Cardiac septum (tissue), 1 donor: ENCODE measurements at regions not wholly inside any gene's neighbourhood (a gene's known extent, or its start where the extent isn't known, plus 50 kb on each side); places are given as distances from the start of the nearest gene placed in this dataset.

Experiments used
- DNase-seq: peaks from one replicate; pipeline ENCODE4 v3.0.0-alpha.2; 2020; ENCODE audit warnings: low spot score
- intact Hi-C: fragments of 100-400 bp; cut with DNase I; formaldehyde crosslinking; loops from one replicate; pipeline ENCODE4 v1.14.0; 2022
- donor health status: DM: no; HTN: no; CAD: no.

DNA sequence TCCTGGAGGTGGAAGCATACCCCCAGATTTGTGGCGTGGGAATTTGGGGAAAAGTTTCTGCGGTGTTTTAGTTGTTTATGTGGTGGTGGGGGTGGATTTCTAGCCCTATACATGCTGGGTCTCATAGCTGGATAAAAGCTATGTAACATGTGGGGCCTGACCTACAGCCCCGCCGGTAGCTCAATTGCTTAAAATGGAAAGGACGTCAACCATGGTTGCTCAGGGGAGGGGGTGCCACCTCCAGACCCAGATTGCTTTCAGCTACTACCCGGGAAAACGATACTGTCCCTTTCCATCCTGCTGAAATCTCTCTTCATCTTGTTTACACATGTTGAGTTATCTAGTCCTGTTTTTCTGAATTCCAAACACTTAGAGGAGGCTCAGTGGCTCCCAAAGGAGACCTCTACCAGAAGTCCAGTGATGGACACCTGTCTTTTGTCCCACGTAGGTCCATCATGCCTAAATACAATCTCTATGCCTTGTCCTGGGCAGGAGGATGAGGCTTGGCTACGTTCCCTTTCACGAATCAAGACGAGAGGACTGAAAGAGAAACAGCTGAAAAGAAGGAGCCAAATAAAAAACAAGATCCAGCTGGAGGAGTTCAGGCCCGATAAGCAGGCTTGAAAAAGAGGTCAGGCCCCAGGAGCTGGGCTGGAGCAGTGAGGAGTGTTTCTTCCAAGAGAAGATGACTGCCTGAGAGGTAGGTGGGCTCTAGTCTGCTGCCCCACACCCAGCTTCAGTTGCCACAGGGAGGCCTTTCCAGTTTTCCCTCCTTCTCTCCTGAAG, 72.1 kb upstream of the TPRG1 start:
- intact Hi-C loops, result loop anchor here (2.0 kb wide), 1 partner anchor 121 kb away; no protein-coding TSS in a partner anchor
- DNase-seq, result no peak

DNA sequence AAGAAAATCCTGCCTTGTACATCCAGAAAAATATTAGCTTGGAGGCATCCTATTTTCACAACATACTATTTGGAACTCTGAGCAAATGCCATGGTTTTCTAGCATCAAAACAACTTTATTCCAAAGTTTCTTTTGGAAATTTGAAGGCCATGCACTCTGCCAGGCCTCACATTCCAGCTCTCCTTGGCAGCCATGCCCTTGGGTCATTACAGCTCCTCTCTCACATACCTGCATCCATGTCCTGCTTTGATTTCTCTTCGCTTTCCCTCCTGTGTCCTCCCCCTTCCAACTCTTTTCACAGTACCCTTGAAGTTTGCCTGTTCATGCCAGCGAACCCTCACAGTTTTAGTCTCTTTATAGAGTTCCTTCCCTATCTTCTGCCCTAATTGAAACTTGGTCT, 70.9 kb upstream of the TPRG1 start:
- intact Hi-C loops, result no loop called here
- no peak for DNase-seq

GRCh38 chr3:189101594-189101993, 70.2 kb upstream of the TPRG1 start:
- no peak for DNase-seq
- intact Hi-C loops, result no loop called here

- no peak for DNase-seq
- intact Hi-C loops, result no loop called here
Measured at GRCh38 chr3:189103208-189103607, 68.6 kb upstream of the TPRG1 start.

- intact Hi-C loops, result no loop called here
- no peak for DNase-seq
Measured at GRCh38 chr3:189108067-189108466, 63.7 kb upstream of the TPRG1 start.

GRCh38 chr3:189108735-189109134, 63.0 kb upstream of the TPRG1 start:
- no peak for DNase-seq
- intact Hi-C loops, result no loop called here

- DNase-seq, result no peak
- intact Hi-C loops, result no loop called here
Measured at GRCh38 chr3:189109145-189109544, 62.6 kb upstream of the TPRG1 start.

GRCh38 chr3:189117087-189117486, 54.7 kb upstream of the TPRG1 start:
- intact Hi-C loops, result no loop called here
- no peak for DNase-seq

GRCh38 chr3:189118896-189119295, 52.9 kb upstream of the TPRG1 start:
- DNase-seq, result no peak
- intact Hi-C loops, result no loop called here

DNA sequence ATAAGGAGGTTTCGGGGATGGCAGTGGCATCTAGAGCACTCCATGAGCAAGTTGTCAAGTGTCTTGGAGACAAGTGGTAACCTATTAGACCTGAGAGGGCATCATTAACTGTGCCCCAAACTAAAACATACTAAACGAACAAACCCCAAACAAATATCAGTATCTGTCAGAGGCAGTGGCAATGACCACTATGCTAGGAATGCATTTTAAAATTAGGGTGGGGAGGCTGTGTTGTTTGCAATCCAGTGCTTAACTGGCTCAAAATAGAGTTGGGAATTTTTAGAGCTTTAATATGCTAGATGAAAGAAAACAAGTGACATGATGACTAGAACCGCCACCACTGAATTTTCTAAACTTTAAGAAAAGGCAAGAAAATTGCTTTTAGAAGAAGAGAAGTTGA, 51.8 kb upstream of the TPRG1 start:
- intact Hi-C loops, result no loop called here
- DNase-seq, result no peak

DNA sequence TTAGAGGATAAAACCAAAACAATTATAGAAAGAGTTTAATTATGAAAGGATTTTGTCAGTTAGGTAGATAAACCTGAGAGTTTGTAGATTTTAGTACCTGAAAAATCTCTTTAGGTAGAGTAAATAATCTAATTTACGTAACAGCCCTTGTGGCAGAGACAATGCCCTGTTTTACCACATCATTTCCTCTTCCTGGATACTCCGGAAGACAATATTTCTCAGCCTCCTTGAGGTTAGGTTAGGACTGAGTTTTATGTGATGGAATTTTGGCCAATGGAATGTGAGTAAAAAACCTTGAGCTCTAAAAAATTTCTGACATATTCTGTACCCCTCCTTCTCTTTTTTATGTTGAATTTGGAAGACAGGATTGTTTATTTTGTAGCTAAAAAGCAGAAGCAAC, 50.7 kb upstream of the TPRG1 start:
- no peak for DNase-seq
- intact Hi-C loops, result no loop called here
